ENCODE measurements at regions not wholly inside any gene's neighbourhood (a gene's known extent, or its start where the extent isn't known, plus 50 kb on each side); places are given as distances from the start of the nearest gene placed in this dataset.

DNA sequence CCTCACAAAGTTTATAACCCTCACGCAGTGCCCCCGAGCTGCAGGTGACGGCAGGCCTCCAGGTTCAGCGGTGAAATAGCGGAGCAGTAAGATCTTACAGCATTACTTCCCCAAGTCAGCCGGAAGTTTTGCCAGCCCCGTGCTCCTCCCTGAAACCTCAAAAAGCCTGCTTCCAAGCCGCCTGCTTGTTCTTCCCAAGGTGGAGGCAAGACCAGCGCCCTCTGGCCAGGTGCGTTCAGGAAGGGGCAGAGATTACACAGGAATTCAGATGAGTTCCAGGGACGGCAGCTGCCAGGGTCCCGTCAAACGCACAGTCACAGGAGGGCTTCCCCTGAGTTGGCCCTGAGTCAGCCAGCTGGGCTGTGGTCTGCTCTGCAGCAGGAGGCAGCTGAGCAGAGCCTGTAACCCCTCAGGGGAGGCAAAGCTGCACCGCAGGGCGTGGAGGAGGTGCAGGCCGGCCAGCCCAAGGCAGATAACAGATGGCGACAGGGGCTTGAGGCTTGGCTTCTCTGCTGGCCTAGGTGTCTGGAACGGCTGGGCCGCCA, 124.1 kb upstream of the RPS6KA2 start:
- Histone ChIP-seq H3K4me1 (ENCODE audit: insufficient read depth, low read length) (no peaks in the 10 kb centered on the region), H3K9ac (ENCODE audit: insufficient read depth, low read depth, low read length) (no peak overlapping the region), H3K9me3 (ENCODE audit: low read length) (no peaks in the 10 kb centered on the region), H4K20me1 (ENCODE audit: insufficient read depth, low read length) (no peaks in the 10 kb centered on the region; the same call in 1 of the 2 replicates), H2AFZ (ENCODE audit: low read length) (no peak overlapping the region), H3K36me3 (replicated peaks in 1 of 2; ENCODE audit: control insufficient read depth in 1 of 2, insufficient read depth in 2 of 2, low read length in 2 of 2) (no peaks in the 10 kb centered on the region), H3K27me3 (ENCODE audit: control insufficient read depth in 1 of 2, insufficient read depth in 2 of 2, low read length in 2 of 2) (peaks cover 10 to 48% of the 10 kb centered on the region in 2 experiments; a peak in 4 of 5 replicates), H3K27ac (ENCODE audit: extremely low read length, insufficient read depth, low read length) (no peak overlapping the region), H3K79me2 (ENCODE audit: insufficient read depth, low read length) (no peaks in the 10 kb centered on the region), H3K4me2 (ENCODE audit: low read depth, low read length) (no peak overlapping the region), H3K4me3 (replicated peaks in 1 of 3; ENCODE audit: insufficient read depth in 1 of 3, low read depth in 2 of 3, low read length in 3 of 3) (no peak overlapping the region)
- ChIA-PET POLR2A (no interaction called here), CTCF (ENCODE audit: low intra/inter-chr PET ratio, low total read pairs) (no interaction called here)
- DNase-seq (ENCODE audit: low spot score) (no peak), ATAC-seq (peak; percentile 7; the same call in 1 of the 3 replicates), FAIRE-seq (no peak)
- intact Hi-C loops (cut with micrococcal nuclease; ENCODE audit: unreplicated experiment) (no loop called here), in situ Hi-C loops (cut with HindIII; ENCODE audit: extremely low pct_ligation_motif_present, low pct_unique_long_range_greater_than_20kb) (no loop called here)
- BruUV-seq (replicated peaks) = no TSS peak
- TF ChIP-seq ZNF614 (CRISPR knock-in tag; IDR thresholded peaks at IDR 0.05; ENCODE audit: borderline replicate concordance) = no peak
- WGBS (ENCODE audit: low lambda C conversion rate) = 48% methylated on average over 19 of the region's 19 CpGs

DNA sequence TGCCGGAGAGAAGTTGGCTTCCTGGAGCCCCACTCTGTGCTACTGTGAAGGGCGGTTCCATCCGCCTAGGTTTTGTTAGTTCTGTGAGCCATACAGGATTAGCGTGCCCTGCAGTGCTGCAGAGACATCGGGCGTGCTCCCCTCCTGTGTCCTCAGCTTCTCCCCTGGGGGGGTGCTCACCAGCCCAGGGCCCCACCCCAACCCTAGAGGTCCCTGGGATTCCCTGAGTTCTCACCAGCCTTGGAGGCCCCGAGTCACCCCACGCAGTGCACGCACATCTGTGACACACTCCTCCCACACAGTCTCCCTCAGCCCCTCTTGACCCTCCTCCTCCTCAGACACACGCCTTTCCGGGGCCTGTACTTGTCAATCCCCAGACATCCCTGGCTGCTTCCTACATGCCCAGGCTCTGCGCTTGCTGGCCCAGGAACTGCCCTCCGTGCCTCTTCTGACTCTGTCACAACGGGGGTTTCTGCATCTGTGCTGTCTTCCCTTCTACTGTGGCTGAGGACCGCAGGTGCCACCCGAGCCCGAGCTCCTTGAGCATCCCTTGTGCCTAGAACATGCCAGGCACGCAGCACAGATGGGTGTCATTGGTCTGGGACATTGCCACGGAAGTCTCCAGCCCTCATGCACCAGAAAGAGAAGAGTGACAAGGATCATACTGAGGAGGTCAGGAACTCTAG, 123.2 kb upstream of the RPS6KA2 start:
- no peak overlapping the region for H2AFZ ChIP-seq (ENCODE audit: low read length)
- POLR2A ChIA-PET = no interaction called here
- FAIRE-seq (no peak), DNase-seq (ENCODE audit: low spot score) (no peak), ATAC-seq (peak; percentile 12)
- H3K4me3 ChIP-seq (replicated peaks in 1 of 3; ENCODE audit: insufficient read depth in 1 of 3, low read depth in 2 of 3, low read length in 3 of 3) = no peak overlapping the region
- in situ Hi-C loops (cut with HindIII; ENCODE audit: extremely low pct_ligation_motif_present, low pct_unique_long_range_greater_than_20kb) (no loop called here), intact Hi-C loops (cut with micrococcal nuclease; ENCODE audit: unreplicated experiment) (no loop called here)
- BruUV-seq (replicated peaks) = no TSS peak
- TF ChIP-seq NKX3-1 (CRISPR knock-in tag; IDR thresholded peaks at IDR 0.05) (no peak), ZNF263 (CRISPR knock-in tag; IDR thresholded peaks at IDR 0.05) (peak; percentile 58; the same call in 1 of the 2 replicates)
- no peaks in the 10 kb centered on the region for H3K9me3 ChIP-seq (ENCODE audit: low read length)
- H4K20me1 ChIP-seq (ENCODE audit: insufficient read depth, low read length) = no peaks in the 10 kb centered on the region; the same call in 1 of the 2 replicates
- WGBS (ENCODE audit: low lambda C conversion rate) = 24% methylated on average over 14 of the region's 19 CpGs
- H3K27me3 ChIP-seq (ENCODE audit: control insufficient read depth in 1 of 2, insufficient read depth in 2 of 2, low read length in 2 of 2) = peaks cover 10 to 49% of the 10 kb centered on the region in 2 experiments; a peak in 4 of 5 replicates
- no peak overlapping the region for H3K27ac ChIP-seq (ENCODE audit: extremely low read length, insufficient read depth, low read length)
- no peak overlapping the region for H3K9ac ChIP-seq (ENCODE audit: insufficient read depth, low read depth, low read length)
- CTCF ChIA-PET (ENCODE audit: low intra/inter-chr PET ratio, low total read pairs) = no interaction called here
- no peaks in the 10 kb centered on the region for H3K79me2 ChIP-seq (ENCODE audit: insufficient read depth, low read length)
- no peaks in the 10 kb centered on the region for H3K36me3 ChIP-seq (replicated peaks in 1 of 2; ENCODE audit: control insufficient read depth in 1 of 2, insufficient read depth in 2 of 2, low read length in 2 of 2)
- H3K4me2 ChIP-seq (ENCODE audit: low read depth, low read length) = no peak overlapping the region
- no peaks in the 10 kb centered on the region for H3K4me1 ChIP-seq (ENCODE audit: insufficient read depth, low read length)

All from HepG2 (cell line).